GM19324 (cell line): ENCODE measurements at regions not wholly inside any gene's neighbourhood (a gene's known extent, or its start where the extent isn't known, plus 50 kb on each side); places are given as distances from the start of the nearest gene placed in this dataset.

Source experiments
- ATAC-seq: cut with Tn5 transposase; IDR thresholded peaks from one replicate; pipeline ENCODE4 v1.9.1; 2021; ENCODE audit warnings: mild to moderate bottlenecking, moderate library complexity; ENCODE audit not compliant: unreplicated experiment, low FRiP score

DNA sequence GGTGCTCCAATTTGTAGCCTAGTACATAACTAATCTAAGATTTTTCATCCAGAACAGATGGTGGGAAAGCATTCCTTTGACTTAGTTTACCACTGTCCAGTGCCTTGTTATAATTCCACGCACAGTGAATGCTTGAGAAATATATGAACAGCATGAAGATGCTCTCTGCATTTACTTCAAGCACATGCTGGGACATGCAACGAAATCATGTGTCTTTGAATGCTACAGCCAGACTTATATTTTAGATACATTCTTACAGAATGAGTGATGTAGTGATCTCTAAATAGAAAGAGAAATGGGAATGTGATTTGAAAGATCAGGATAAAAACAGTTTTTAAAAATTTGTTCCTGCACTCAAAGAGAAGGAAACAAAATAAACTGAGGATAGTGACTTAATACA is 398.3 kb downstream of the FBXO15 start:
- ATAC-seq, result no peak

DNA sequence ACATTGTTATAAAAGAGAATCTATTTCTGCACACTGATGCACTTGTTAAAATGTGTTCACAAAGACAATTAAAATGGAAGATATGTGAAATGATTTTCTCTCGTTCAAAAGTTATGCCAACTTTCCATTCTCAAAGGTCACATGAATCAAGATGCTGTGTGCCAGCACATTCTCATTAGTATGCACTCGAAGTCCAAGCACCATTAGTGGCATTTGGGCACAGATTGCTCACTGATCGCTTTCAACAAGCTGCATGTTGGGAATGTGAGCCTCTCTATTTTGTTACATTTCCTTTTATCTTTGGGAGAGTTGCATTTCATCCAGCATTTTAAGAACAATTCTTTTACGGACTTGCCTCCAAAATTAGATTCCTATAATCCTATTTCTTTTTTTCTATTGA is 398.9 kb downstream of the FBXO15 start:
- no peak for ATAC-seq

DNA sequence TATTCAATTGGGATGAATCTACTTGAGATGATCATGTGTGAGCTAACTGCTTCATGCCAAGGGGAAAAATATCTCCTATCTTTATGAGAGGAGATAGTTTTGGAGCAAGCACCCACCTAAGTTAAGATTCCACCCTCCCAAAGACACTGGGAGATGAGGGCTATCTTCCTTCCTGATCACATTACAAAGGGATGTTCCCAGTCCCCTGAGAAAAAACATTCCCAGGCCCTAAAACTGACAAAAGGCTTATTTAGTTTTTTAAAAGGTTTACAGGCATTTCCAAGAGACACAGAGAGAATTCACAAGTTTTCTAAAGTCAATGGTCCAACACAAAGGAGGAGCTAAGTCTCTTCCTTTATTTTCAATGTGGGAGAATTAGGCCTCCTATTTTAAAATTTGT is 401.5 kb downstream of the FBXO15 start:
- ATAC-seq, result no peak

DNA sequence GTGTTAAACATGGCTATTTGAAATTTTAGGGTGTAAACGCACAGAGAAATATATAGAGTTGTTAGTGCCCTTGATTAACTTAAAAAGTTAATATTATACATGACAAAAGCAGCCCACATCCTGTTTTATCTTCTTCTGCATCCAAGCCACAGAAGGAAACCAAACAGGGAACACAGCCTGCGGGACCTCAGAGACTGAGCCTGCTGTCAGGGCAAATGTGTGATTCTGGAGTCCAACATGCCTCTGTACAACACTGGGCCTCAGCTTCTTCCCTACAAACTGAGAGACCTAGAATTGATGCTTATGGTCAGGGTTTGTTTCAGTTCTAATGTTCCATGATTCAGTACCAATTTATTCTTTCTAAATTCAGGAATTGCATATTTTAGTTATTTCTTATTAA is 404.7 kb downstream of the FBXO15 start:
- no peak for ATAC-seq

DNA sequence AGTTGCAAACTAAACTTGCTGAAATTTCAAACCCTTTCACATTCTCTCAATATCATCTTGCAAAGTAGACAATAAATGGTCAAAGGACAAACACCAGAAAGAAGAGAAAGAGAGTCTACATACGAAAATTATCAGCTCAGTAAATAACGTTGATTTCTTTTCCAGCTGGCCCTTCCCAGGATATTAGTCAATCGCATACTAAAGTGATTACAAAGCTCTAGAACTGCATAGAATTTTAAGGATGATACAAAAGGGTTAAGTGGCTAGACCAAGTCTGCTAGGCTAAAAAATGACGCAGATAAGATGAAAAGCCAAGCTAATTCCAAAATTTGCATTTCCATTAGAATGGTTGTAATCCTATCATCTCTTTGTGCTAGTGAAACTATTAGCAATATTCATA is 405.7 kb downstream of the FBXO15 start:
- ATAC-seq, result no peak

DNA sequence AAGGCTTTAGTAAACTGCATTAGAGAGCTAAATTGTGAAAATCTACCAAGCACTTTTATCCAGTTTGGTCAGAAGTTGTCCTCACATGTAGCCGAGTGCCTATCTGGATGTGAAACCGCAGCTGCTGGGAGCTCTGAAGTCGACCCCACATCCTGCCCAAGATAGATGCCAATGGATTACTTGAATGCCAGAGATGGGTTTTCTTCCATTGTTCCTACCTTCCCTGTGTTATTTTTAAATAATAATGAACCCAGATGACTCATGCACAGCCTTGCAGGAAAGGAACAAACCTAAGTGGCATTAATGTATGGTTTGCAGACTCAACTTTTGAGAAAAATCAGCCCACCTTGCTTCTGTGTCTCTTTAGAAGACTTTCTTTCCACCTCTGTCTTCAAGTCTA is 408.5 kb downstream of the FBXO15 start:
- no peak for ATAC-seq

DNA sequence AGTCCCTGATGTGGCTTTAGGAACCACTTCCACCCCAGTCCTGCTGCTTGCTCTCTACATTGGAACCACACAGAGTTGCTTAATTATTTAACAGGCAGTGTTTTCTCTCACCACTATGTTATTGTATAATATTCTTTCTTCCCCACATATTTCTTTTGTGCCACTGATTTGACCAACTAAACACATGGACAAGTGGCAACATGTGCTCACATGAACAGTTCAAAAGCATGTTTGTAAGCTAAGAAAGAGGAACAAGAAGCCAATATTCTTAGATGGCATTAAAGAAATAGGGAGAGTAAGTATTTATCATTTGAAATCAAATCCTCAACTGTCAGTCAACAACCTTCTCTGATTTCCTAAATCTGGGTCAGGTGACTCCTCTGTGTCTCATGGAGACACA is 409.6 kb downstream of the FBXO15 start:
- ATAC-seq, result no peak

DNA sequence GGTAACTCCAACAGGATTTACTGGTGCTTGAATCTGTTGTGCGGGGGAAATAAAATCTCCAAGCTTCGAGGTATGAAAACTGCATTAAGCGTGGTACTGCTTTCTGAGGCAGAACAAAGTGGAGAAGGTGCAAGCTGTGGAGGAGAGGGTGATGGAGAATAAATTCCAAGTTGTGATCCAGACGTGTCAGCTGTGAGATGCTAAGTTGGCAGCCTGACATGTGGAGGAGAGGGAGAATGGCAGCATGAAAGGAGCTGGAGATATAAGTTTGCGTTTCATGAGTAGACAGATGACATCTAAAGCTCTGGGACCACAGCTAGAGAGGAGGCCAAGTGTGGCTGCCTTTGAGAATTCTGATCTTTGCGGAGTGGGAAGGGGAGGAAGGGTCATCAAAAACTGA is 411.8 kb downstream of the FBXO15 start:
- no peak for ATAC-seq

DNA sequence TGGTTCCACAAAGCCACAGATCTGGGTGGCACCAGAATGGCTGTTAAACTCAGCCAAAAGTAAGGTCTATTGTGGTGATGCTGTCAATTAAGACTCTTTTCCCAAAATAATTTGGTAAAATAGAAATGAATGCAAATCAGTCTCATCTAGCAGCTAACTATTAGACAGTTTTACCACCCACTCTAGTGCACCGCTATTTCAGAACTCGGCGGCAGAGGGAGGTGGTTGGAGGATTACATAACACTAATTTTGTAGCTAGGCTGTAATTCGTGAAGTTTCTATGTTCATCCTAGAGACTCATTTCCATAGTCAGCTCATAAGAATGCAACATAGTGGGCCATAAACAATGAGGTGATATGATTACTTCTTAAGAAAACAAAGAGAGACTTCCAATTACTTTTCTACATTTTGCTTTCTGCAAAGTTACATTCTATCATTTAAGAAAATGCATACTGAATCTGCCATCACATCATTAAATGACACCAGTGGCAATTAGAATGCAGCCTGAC is 413.8 kb downstream of the FBXO15 start:
- ATAC-seq, result no peak

DNA sequence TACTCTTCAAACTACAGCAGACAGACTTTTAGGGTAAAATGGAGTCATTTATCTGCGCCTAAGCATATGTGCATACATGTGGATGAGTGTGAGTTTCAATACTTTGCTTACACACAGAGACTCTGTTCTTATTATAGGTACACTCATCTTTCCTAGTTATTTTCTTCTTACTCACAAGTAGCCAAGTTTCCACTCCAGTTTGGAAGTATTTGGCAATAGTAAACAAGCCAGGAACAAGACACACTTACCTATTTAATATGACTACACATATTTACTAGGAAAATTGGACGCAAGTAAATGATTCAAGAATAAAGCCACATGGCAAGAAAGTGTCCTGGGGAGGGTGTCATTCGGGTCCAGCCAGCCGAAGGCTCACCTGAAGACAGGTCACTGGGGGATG is 414.3 kb downstream of the FBXO15 start:
- ATAC-seq, result no peak

DNA sequence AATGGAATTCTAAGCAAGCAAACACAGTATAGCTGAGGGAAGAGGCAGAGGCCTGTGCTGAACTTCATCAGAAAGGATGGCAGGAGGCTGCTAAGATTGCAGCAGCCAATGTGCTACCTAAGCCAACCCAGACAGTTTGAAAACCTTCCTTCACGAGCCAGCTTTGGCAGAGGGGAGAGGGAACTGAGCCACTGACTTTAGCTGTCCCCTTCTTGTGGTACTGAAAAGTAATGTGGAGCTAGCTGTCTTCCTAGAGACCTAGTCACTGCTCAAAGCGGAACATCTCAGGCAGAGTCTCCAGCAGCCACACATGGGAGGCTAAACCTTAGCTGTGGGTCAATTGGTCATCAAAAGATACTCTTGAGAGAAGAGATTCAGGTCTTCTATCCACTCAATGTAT is 419.0 kb downstream of the FBXO15 start:
- no peak for ATAC-seq

DNA sequence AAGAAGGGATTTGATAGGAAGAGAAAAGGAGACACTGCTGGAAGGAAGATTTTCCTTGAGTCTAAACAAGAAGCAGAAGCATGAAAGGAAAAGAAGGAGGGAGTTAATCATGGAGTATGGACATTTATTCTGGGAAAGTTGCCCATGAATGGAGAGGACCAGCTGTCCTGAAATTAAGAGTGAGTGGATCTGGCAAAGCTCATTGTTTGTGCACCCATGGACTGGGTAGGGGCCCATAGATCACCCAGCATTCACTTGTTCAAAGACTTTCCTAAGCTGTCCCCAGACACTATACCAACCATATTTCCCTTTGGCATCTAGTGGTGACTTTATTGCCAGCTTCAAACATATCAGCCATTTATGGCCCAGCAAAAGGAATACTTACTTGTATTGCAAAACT is 422.7 kb downstream of the FBXO15 start:
- no peak for ATAC-seq

DNA sequence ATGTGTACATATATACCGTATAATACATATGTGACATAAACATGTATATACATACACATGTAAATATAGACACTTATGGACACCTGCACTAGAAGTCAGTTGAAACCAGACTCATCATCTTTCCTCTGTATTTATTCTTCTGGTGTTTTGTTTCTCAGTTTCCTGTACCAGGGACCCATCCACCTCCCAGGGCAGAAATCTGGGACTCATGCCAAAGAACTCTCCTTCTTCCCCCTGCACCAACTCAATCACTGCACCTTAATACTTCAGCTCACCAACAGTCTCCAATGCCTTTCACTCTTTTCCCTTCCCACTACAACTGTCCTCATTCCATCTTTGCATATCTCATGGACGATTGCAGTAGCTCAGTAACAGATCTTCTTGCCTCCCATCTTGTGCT is 428.0 kb downstream of the FBXO15 start:
- ATAC-seq, result no peak

DNA sequence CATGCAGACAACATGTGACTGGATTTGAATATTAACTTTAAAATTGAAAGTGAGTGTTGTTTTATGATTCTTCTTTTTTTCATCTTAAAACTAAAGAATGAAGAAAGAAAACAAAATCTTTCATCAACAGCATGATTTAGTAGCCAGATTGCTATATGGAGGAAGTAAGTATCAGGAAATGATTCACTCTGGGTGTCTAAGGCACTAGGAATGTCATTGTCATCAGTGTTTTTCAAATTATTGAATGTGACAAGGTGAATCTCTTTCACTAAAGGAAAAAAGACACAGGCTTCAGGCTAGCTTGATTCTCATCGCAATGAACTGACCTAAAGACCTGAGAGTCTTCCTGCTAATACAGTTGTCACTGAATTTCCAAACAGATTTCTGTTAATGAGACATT is 430.1 kb downstream of the FBXO15 start:
- no peak for ATAC-seq

DNA sequence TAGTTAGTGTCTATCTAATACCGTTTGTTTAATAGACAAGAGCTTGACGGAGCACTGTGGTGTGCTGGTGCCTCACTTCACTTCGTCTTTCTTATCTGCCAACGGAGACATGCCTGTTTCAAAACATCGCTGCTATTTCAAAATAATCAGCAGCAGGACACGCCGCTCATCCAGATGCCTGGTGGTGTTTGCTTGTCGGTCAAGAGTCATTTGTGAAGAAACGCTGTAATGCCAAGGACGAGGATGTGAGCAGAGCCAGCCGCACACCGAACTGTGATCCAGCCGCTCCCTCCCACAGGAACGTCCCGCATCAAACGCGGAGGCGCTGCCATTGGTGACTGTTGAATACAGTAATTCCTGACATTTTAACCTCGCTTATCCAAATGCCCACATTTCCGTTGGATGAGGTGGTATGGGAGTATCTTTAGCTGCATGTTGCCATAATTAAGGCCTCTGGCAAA is 432.4 kb downstream of the FBXO15 start:
- ATAC-seq, result no peak

DNA sequence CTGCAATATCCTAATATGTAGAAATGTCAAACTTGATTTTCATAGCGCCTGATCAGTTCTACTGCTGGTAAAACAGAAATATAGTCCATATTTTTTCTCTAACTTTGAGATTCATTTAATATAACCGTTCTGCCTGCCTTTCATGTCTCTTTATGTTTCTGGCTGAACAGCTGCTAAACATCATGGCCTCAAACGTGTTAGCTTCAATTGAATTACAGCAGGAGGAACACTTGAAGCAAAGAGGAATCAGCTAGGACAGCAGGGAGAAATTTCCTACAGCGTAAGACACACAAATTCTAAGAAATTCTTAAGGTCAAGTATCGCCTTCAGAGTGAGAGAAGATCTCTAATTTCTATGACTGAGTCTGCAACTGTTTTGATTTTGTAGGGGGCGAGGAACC is 433.2 kb downstream of the FBXO15 start:
- ATAC-seq, result no peak

DNA sequence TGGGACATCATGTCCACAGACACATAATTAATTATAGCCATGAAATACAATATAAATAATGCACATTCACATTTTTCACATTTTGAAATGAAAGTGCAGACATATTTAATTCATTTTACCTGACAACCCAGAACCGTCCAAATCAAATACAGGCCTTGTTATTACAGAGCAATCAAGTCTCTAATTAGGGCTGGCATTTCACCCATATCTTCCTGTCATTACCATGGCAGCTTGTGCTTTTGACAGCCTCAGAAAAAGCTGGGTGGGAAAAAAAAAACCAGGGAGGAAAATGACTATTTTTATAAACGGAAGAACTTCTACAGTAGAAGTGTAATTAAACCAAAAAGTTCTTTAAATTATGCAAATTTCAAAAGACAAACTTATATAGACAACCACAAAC is 436.4 kb downstream of the FBXO15 start:
- no peak for ATAC-seq

DNA sequence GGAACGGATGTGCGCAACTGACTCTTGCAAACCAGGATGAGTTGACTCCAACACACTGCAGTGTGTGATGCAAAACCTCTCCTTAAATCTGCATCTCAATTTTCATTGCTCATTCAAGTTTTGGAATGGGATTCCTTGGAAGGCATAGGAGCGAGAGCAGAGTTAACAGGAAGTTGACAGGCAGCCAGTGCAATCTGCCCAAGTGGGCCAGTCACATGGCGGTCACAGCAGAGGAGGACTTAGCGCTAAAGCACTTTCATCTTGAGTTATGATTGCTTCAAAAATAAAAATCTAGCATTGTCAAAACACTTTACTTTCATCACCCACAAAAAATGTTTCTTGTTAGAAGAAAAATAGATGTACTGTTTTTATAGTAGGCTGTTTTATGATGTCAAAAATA is 439.0 kb downstream of the FBXO15 start:
- ATAC-seq, result no peak

DNA sequence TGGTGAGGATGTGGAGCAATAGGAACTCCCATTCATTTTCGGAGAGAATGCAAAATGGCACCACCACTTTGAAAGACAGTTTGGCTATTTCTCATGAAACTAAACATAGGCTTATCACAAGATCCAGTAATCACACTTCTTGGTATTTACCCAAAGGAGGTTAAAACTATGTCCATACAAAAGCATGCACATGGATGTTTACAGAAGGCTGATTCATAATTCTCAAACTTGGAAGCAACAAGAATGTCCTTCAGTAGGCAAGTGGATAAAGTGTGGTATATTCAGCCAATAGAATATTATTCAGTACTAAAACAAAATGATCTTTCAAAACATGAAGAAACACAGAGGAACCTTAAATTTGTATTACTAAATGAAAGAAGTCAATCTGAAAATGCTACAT is 440.6 kb downstream of the FBXO15 start:
- no peak for ATAC-seq

DNA sequence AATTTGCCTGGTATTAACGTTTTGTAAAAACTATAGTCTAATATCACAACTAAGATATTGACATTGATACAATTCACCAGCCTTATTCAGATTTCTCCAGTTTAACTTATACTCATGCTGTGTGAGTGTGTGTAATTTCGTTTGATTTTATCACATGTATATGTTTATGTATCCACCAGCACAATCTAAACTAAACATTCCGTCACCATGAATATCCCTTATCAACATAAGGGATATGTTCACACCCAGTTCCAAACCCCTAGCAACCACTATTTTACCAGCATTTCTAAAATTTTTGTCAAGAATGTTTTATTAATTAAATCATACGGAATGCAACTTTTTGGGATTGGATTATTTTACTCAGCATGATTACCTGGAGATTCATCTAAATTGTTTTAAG is 450.3 kb downstream of the FBXO15 start:
- no peak for ATAC-seq

DNA sequence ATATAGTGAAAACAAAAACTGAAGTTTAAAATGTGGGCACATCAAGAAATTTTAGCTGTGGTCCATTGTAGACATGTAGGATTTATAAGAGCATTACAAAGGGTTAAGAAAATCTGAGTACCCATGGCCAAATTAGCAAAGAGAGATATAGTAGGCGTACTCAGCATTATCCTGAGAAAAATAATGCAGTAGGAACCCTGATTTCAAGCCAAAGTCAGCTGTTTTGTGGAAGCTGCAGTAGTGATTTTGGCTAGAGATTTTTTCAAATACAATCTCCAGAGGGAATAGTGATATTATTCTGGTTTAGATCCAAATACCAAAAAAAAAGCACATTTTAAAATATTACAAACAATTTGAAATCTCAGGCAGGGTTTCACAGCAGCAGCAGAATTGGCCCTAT is 450.9 kb downstream of the FBXO15 start:
- ATAC-seq, result no peak

DNA sequence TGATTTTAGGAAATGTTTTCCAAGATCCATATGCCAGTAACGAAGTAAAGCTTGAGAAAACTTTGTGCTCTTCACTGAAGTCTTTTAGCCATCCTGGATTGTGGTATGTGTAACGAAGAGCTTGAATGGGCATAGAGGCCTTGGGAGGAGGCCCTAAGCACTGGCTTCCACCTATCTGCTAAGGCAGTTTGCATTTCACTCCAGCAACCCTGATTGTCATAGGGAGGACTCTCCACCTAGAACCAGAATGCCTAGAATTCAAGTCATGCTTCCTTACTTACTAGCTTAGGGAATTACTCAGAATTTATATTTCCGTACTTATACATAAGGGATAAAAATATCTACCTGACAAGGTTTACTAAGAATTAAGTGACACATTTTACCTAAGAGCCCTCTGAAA is 451.5 kb downstream of the FBXO15 start:
- no peak for ATAC-seq

DNA sequence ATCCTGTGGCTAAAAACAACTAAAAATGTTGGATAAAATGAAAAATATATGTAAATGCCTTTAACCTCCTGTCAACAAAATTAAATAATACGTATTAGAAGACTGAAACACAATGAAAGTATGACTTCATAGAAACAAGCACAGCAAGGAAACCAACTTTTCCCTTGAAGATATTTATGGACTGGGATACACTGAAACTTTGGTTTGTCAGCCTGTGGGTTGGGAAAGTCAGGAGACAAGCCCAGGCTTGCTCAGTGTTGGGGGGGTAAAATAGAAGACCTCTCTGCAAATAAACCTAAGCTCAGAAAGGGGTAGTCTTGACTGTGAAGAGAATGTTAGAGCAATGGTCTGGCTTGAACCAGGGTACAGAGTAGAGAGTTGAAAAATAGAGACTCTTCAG is 454.5 kb downstream of the FBXO15 start:
- no peak for ATAC-seq
